ENCODE measurements at regions not wholly inside any gene's neighbourhood (a gene's known extent, or its start where the extent isn't known, plus 50 kb on each side); places are given as distances from the start of the nearest gene placed in this dataset.

- Histone ChIP-seq H2AFZ (ENCODE audit: insufficient read depth, low read depth, low read length, poor library complexity, severe bottlenecking) (no peak overlapping the region), H3K4me2 (replicated peaks; ENCODE audit: low read depth, low read length, poor library complexity, severe bottlenecking) (no peak overlapping the region)
- no peak overlapping the region for H3K27ac Mint-ChIP-seq
Measured at GRCh38 chr9:36759141-36759540, 186.4 kb downstream of the MELK start.

GRCh38 chr9:36759976-36760375 lies 187.3 kb downstream of the MELK start:
- Histone ChIP-seq H3K4me3 (ENCODE audit: control extremely low read depth in 1 of 5, extremely low read depth in 1 of 5, insufficient read depth in 1 of 5, low read depth in 2 of 5, low read length in 4 of 5) (no peak overlapping the region), H3K4me1 (ENCODE audit: control insufficient read depth in 2 of 2, insufficient read depth in 2 of 2, low read length in 2 of 2) (peaks cover 0 to 2% of the 10 kb centered on the region in 2 donors), H3K4me2 (replicated peaks; ENCODE audit: low read depth, low read length, poor library complexity, severe bottlenecking) (no peak overlapping the region), H3K27ac (ENCODE audit: low read length in 2 of 2) (no peak overlapping the region), H4K20me1 (ENCODE audit: control insufficient read depth, insufficient read depth, low read length, poor library complexity, severe bottlenecking) (no peaks in the 10 kb centered on the region), H3K79me2 (ENCODE audit: control insufficient read depth, insufficient read depth, low read length) (no peaks in the 10 kb centered on the region), H2AFZ (ENCODE audit: insufficient read depth, low read depth, low read length, poor library complexity, severe bottlenecking) (no peak overlapping the region), H3K27me3 (replicated peaks in 1 of 4; ENCODE audit: control extremely low read depth in 1 of 4, control insufficient read depth in 3 of 4, insufficient read depth in 4 of 4, low read length in 3 of 4) (peaks cover 0 to 35% (median 9%) of the 10 kb centered on the region in 4 experiments), H3K9me3 (ENCODE audit: control extremely low read depth in 1 of 3, control insufficient read depth in 2 of 3, insufficient read depth in 1 of 3, low read length in 2 of 3) (peaks cover 0 to 8% (median 0%) of the 10 kb centered on the region in 3 donors), H3K36me3 (replicated peaks in 1 of 2; ENCODE audit: control extremely low read depth in 1 of 2, control insufficient read depth in 1 of 2, extremely low read depth in 1 of 2, insufficient read depth in 2 of 2, low read length in 1 of 2) (no peaks in the 10 kb centered on the region), H3K9ac (ENCODE audit: low read length) (no peak overlapping the region)
- peaks cover 54% of the 10 kb centered on the region for H3K27me3 Mint-ChIP-seq
- DNase-seq (no peak), ATAC-seq (ENCODE audit: low read depth) (no peak)
- ChIA-PET POLR2A (no interaction called here), CTCF (no interaction called here)
- no peak overlapping the region for H3K4me3 Mint-ChIP-seq
- H3K4me1 Mint-ChIP-seq: no peaks in the 10 kb centered on the region
- no peaks in the 10 kb centered on the region for H3K9me3 Mint-ChIP-seq (ENCODE audit: insufficient read depth)
- no peak overlapping the region for H3K27ac Mint-ChIP-seq
- intact Hi-C loops (cut with micrococcal nuclease): no loop called here
- WGBS (ENCODE audit: insufficient coverage): 89% methylated on average over 3 of the region's 4 CpGs
- TF ChIP-seq EZH2 (IDR thresholded peaks at IDR 0.05; ENCODE audit: borderline replicate concordance, insufficient read depth, low read depth, low read length, poor library complexity, severe bottlenecking) (no peak), CTCF (IDR thresholded peaks at IDR 0.05) (no peak)

More at GRCh38 chr9:36759141-36759540, 186.4 kb downstream of the MELK start:
- DNase-seq: no peak
- Histone ChIP-seq H4K20me1 (ENCODE audit: control insufficient read depth, insufficient read depth, low read length, poor library complexity, severe bottlenecking) (no peaks in the 10 kb centered on the region), H3K27ac (ENCODE audit: low read length in 2 of 2) (no peak overlapping the region), H3K4me1 (ENCODE audit: control insufficient read depth in 2 of 2, insufficient read depth in 2 of 2, low read length in 2 of 2) (no peaks in the 10 kb centered on the region), H3K4me3 (ENCODE audit: control extremely low read depth in 1 of 5, extremely low read depth in 1 of 5, insufficient read depth in 1 of 5, low read depth in 2 of 5, low read length in 4 of 5) (no peak overlapping the region), H3K9ac (ENCODE audit: low read length) (no peak overlapping the region), H3K36me3 (replicated peaks in 1 of 2; ENCODE audit: control extremely low read depth in 1 of 2, control insufficient read depth in 1 of 2, extremely low read depth in 1 of 2, insufficient read depth in 2 of 2, low read length in 1 of 2) (no peaks in the 10 kb centered on the region), H3K27me3 (replicated peaks in 1 of 4; ENCODE audit: control extremely low read depth in 1 of 4, control insufficient read depth in 3 of 4, insufficient read depth in 4 of 4, low read length in 3 of 4) (peaks cover 0 to 39% (median 9%) of the 10 kb centered on the region in 4 experiments), H3K79me2 (ENCODE audit: control insufficient read depth, insufficient read depth, low read length) (no peaks in the 10 kb centered on the region), H3K9me3 (ENCODE audit: control extremely low read depth in 1 of 3, control insufficient read depth in 2 of 3, insufficient read depth in 1 of 3, low read length in 2 of 3) (peaks cover 0 to 3% (median 0%) of the 10 kb centered on the region in 3 donors)
- peaks cover 62% of the 10 kb centered on the region for H3K27me3 Mint-ChIP-seq
- no peak for ATAC-seq (ENCODE audit: low read depth)
- ChIA-PET CTCF (interaction anchor here (1.4 kb wide), 1 partner anchor 28 kb away, joined by 5 read pairs; no protein-coding TSS in a partner anchor), POLR2A (no interaction called here)
- TF ChIP-seq CTCF (IDR thresholded peaks at IDR 0.05) (no peak), EZH2 (IDR thresholded peaks at IDR 0.05; ENCODE audit: borderline replicate concordance, insufficient read depth, low read depth, low read length, poor library complexity, severe bottlenecking) (no peak)
- intact Hi-C loops (cut with micrococcal nuclease): no loop called here
- no peak overlapping the region for H3K4me3 Mint-ChIP-seq
- H3K4me1 Mint-ChIP-seq: no peaks in the 10 kb centered on the region
- WGBS (ENCODE audit: insufficient coverage): 63% methylated on average over 3 of the region's 4 CpGs
- H3K9me3 Mint-ChIP-seq (ENCODE audit: insufficient read depth): no peaks in the 10 kb centered on the region
